HepG2 (cell line): ENCODE measurements at regions not wholly inside any gene's neighbourhood (a gene's known extent, or its start where the extent isn't known, plus 50 kb on each side); places are given as distances from the start of the nearest gene placed in this dataset.

Experiments used
- ATAC-seq: fragments of 200-7000 bp; cut with Tn5 transposase; 3 replicates; pipeline ENCODE4 v1.9.1; 2020; ENCODE audit warnings: mild to moderate bottlenecking, moderate library complexity
- BruUV-seq: library from RNA; stranded (reverse); fragments of 400-500 nt; replicated peaks from 2 replicates; lab custom pipeline; 2021; lab: Mats Ljungman, UMichigan
- CTCF ChIA-PET: fragments of 300-600 bp; formaldehyde crosslinking; extraction: SDS; loops from one replicate; lab custom pipeline; 2021; ENCODE audit warnings: low total read pairs, inconsistent platforms, low intra/inter-chr PET ratio; lab: Yijun Ruan, JAX
- POLR2A ChIA-PET: fragments of 350-600 bp; sonication (Branson Sonifier 250); formaldehyde crosslinking; loops from one replicate; lab custom pipeline; 2020; ENCODE audit warnings: antibody characterized with exemption, inconsistent platforms; lab: Yijun Ruan, JAX
- DNase-seq: peaks from one replicate; pipeline ENCODE4 v3.0.0-alpha.2; 2015; ENCODE audit warnings: low spot score
- FAIRE-seq: peaks from 3 replicates; lab custom pipeline; 2011; peaks lifted over from hg19 to GRCh38; lab: Jason Lieb, UNC
- H2AFZ ChIP-seq: one replicate; pipeline ENCODE4 v1.6.1; 2011; ENCODE audit warnings: low read length, inconsistent platforms
- H3K27ac ChIP-seq: fragments of 300-600 bp; 3 replicates; pipeline ENCODE4 v1.8.0; 2011; ENCODE audit warnings: mixed run types, mild to moderate bottlenecking, mixed read lengths, low read length, inconsistent platforms; ENCODE audit not compliant: insufficient read depth; ENCODE audit errors: extremely low read length
- H3K27me3 ChIP-seq, 2 experiments: fragments of 200-600 bp in 1 of 2; 2 replicates in 1 of 2; 3 replicates in 1 of 2; pipeline versions ENCODE4 v1.6.0 to v1.8.0; 2011; ENCODE audit warnings: low read length in 2 of 2, mild to moderate bottlenecking in 2 of 2, moderate library complexity in 2 of 2, inconsistent platforms in 1 of 2; ENCODE audit not compliant: insufficient read depth in 2 of 2, control insufficient read depth in 1 of 2
- H3K36me3 ChIP-seq, 2 experiments: fragments of 200-600 bp in 1 of 2; replicated peaks in 1 of 2; 2 replicates in 1 of 2; 3 replicates in 1 of 2; pipeline versions ENCODE4 v1.5.1 to v1.8.0; 2011; ENCODE audit warnings: low read length in 2 of 2, inconsistent platforms in 1 of 2; ENCODE audit not compliant: insufficient read depth in 2 of 2, control insufficient read depth in 1 of 2
- H3K4me1 ChIP-seq: 2 replicates; pipeline ENCODE4 v1.5.1; 2012; ENCODE audit warnings: low read length, inconsistent platforms; ENCODE audit not compliant: insufficient read depth
- H3K4me2 ChIP-seq: 2 replicates; pipeline ENCODE4 v1.6.0; 2011; ENCODE audit warnings: low read depth, low read length, inconsistent platforms
- H3K4me3 ChIP-seq, 3 experiments: fragments of 200-600 bp in 1 of 3; sonication (generic), shearing (Covaris generic) in 1 of 3; replicated peaks in 1 of 3; 2 replicates each; pipeline ENCODE4 v1.5.1; 2011 to 2016; ENCODE audit warnings: low read length in 3 of 3, inconsistent platforms in 2 of 3, low read depth in 2 of 3, mild to moderate bottlenecking in 2 of 3, control low read depth in 1 of 3, mixed read lengths in 1 of 3; ENCODE audit not compliant: insufficient read depth in 1 of 3
- H3K79me2 ChIP-seq: one replicate; pipeline ENCODE4 v1.6.1; 2011; ENCODE audit warnings: low read length, inconsistent platforms; ENCODE audit not compliant: insufficient read depth
- H3K9ac ChIP-seq: 2 replicates; pipeline ENCODE4 v1.6.0; 2011; ENCODE audit warnings: mild to moderate bottlenecking, low read depth, low read length, inconsistent platforms; ENCODE audit not compliant: insufficient read depth
- H3K9me3 ChIP-seq: 2 replicates; pipeline ENCODE4 v1.5.1; 2012; ENCODE audit warnings: mild to moderate bottlenecking, low read length
- H4K20me1 ChIP-seq: 2 replicates; pipeline ENCODE4 v1.6.0; 2011; ENCODE audit warnings: inconsistent platforms, mild to moderate bottlenecking, low read length, moderate library complexity; ENCODE audit not compliant: insufficient read depth
- FLYWCH1 ChIP-seq: sonication (generic); formaldehyde crosslinking; IDR thresholded peaks from 2 replicates; pipeline ENCODE4 v1.8.1; 2023; ENCODE audit warnings: mild to moderate bottlenecking, missing genetic modification reagents
- FOXA1 ChIP-seq, 2 experiments: fragments of 450-650 bp in 1 of 2; sonication (generic) in 1 of 2; formaldehyde crosslinking in 1 of 2; IDR thresholded peaks; 2 replicates each; pipeline versions ENCODE4 v1.4.0 to v1.6.1; 2016 to 2020; ENCODE audit warnings: missing genetic modification reagents in 1 of 2
- NFRKB ChIP-seq: fragments of 450-650 bp; IDR thresholded peaks from 2 replicates; pipeline ENCODE4 v1.6.1; 2017
- RELA ChIP-seq: sonication (generic); formaldehyde crosslinking; IDR thresholded peaks from 2 replicates; pipeline ENCODE4 v1.4.0; 2020; ENCODE audit warnings: missing genetic modification reagents
- SMARCC2 ChIP-seq: fragments of 450-650 bp; IDR thresholded peaks from 2 replicates; pipeline ENCODE4 v1.6.1; 2017; ENCODE audit warnings: antibody characterized with exemption, mild to moderate bottlenecking
- ZNF224 ChIP-seq: sonication (generic); formaldehyde crosslinking; IDR thresholded peaks from 2 replicates; pipeline ENCODE4 v1.5.0; 2020; ENCODE audit warnings: mild to moderate bottlenecking, missing genetic modification reagents
- WGBS: methylation state at CpG from one replicate; pipeline ENCODE4 v1.1.6; 2017; ENCODE audit warnings: low lambda C conversion rate; 5-methylcytosine and 5-hydroxymethylcytosine counted together
- in situ Hi-C: cut with HindIII; loops from 2 replicates; pipeline ENCODE4 v1.10.0; 2017; ENCODE audit warnings: low pct_unique_long_range_greater_than_20kb; ENCODE audit not compliant: extremely low pct_ligation_motif_present
- intact Hi-C: fragments of 100-400 bp; cut with micrococcal nuclease; formaldehyde crosslinking; loops from one replicate; pipeline ENCODE4 v1.10.0; 2022; ENCODE audit not compliant: unreplicated experiment
- TF ChIP-seq, protein P1 (sequence below): IDR thresholded peaks from 2 replicates; pipeline ENCODE4 v1.6.1; 2016
- TF ChIP-seq, protein P2 (sequence below): sonication (generic); formaldehyde crosslinking; IDR thresholded peaks from 2 replicates; pipeline ENCODE4 v1.4.0; 2020; ENCODE audit warnings: low read depth, mild to moderate bottlenecking, missing genetic modification reagents
- TF ChIP-seq, protein P3 (sequence below): sonication (generic); formaldehyde crosslinking; IDR thresholded peaks from 2 replicates; pipeline ENCODE4 v1.4.0; 2020; ENCODE audit warnings: missing genetic modification reagents, borderline replicate concordance

DNA sequence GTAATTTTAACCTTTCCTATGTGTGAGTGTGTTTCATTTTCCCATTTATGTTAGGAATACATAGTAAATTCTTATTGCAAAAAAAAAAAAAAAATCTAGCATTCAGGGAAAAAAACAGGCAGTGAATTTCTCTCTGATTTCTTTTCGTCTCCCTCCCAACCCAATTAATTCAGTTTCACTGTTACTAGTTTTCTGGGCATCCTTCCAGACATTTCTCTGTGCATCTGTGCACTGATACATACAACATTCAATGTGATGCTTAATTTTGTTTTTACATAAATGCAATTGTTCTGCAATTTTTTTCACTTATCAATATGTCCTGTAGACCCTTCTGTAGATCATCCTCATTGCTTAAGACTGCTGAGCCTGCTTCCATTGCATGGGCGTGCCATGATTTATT is 694.3 kb upstream of the TBX3 start:
- no peak for TF ChIP-seq SMARCC2
- no peak for TF ChIP-seq RELA
- no peak for TF ChIP-seq FOXA1 (IDR thresholded peaks at IDR 0.05)
- no peak for TF ChIP-seq FOXA1 (CRISPR knock-in tag; IDR thresholded peaks at IDR 0.05)
- TF ChIP-seq NFRKB, result no peak
- TF ChIP-seq, protein P1, sequence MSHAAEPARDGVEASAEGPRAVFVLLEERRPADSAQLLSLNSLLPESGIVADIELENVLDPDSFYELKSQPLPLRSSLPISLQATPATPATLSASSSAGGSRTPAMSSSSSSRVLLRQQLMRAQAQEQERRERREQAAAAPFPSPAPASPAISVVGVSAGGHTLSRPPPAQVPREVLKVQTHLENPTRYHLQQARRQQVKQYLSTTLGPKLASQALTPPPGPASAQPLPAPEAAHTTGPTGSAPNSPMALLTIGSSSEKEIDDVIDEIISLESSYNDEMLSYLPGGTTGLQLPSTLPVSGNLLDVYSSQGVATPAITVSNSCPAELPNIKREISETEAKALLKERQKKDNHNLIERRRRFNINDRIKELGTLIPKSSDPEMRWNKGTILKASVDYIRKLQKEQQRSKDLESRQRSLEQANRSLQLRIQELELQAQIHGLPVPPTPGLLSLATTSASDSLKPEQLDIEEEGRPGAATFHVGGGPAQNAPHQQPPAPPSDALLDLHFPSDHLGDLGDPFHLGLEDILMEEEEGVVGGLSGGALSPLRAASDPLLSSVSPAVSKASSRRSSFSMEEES, result no peak
- no peak for TF ChIP-seq ZNF224 (CRISPR knock-in tag)
- TF ChIP-seq, protein P2, sequence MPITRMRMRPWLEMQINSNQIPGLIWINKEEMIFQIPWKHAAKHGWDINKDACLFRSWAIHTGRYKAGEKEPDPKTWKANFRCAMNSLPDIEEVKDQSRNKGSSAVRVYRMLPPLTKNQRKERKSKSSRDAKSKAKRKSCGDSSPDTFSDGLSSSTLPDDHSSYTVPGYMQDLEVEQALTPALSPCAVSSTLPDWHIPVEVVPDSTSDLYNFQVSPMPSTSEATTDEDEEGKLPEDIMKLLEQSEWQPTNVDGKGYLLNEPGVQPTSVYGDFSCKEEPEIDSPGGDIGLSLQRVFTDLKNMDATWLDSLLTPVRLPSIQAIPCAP (CRISPR knock-in tag), result no peak
- TF ChIP-seq FLYWCH1 (CRISPR knock-in tag), result no peak
- TF ChIP-seq, protein P3, sequence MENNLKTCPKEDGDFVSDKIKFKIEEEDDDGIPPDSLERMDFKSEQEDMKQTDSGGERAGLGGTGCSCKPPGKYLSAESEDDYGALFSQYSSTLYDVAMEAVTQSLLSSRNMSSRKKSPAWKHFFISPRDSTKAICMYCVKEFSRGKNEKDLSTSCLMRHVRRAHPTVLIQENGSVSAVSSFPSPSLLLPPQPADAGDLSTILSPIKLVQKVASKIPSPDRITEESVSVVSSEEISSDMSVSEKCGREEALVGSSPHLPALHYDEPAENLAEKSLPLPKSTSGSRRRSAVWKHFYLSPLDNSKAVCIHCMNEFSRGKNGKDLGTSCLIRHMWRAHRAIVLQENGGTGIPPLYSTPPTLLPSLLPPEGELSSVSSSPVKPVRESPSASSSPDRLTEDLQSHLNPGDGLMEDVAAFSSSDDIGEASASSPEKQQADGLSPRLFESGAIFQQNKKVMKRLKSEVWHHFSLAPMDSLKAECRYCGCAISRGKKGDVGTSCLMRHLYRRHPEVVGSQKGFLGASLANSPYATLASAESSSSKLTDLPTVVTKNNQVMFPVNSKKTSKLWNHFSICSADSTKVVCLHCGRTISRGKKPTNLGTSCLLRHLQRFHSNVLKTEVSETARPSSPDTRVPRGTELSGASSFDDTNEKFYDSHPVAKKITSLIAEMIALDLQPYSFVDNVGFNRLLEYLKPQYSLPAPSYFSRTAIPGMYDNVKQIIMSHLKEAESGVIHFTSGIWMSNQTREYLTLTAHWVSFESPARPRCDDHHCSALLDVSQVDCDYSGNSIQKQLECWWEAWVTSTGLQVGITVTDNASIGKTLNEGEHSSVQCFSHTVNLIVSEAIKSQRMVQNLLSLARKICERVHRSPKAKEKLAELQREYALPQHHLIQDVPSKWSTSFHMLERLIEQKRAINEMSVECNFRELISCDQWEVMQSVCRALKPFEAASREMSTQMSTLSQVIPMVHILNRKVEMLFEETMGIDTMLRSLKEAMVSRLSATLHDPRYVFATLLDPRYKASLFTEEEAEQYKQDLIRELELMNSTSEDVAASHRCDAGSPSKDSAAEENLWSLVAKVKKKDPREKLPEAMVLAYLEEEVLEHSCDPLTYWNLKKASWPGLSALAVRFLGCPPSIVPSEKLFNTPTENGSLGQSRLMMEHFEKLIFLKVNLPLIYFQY (CRISPR knock-in tag), result no peak
- TF ChIP-seq, all 625 proteins: peak for 0
- POLR2A ChIA-PET, result no interaction called here
- H4K20me1 ChIP-seq, result no peaks in the 10 kb centered on the region
- no peaks in the 10 kb centered on the region for H3K9me3 ChIP-seq
- H2AFZ ChIP-seq, result no peak overlapping the region
- no peak overlapping the region for H3K27ac ChIP-seq
- no peak for DNase-seq
- BruUV-seq, result no TSS peak
- intact Hi-C loops (no loop called here), in situ Hi-C loops (no loop called here)
- no peak for ATAC-seq
- H3K4me2 ChIP-seq, result no peak overlapping the region
- H3K9ac ChIP-seq, result no peak overlapping the region
- no peaks in the 10 kb centered on the region for H3K36me3 ChIP-seq
- H3K4me3 ChIP-seq, result no peak overlapping the region
- no peaks in the 10 kb centered on the region for H3K79me2 ChIP-seq
- 56% methylated on average over 2 of the region's 2 CpGs for WGBS
- H3K27me3 ChIP-seq, result peaks cover 0 to 10% of the 10 kb centered on the region in 2 experiments; a peak in 2 of 5 replicates
- peaks cover 19% of the 10 kb centered on the region for H3K4me1 ChIP-seq
- CTCF ChIA-PET, result no interaction called here
- no peak for FAIRE-seq
